Fibroblast of skin of right biceps (primary cell): ENCODE measurements at regions not wholly inside any gene's neighbourhood (a gene's known extent, or its start where the extent isn't known, plus 50 kb on each side); places are given as distances from the start of the nearest gene placed in this dataset.

Experiments
- DNase-seq: peaks from one replicate; pipeline ENCODE4 v3.0.0-alpha.2; 2013

DNA sequence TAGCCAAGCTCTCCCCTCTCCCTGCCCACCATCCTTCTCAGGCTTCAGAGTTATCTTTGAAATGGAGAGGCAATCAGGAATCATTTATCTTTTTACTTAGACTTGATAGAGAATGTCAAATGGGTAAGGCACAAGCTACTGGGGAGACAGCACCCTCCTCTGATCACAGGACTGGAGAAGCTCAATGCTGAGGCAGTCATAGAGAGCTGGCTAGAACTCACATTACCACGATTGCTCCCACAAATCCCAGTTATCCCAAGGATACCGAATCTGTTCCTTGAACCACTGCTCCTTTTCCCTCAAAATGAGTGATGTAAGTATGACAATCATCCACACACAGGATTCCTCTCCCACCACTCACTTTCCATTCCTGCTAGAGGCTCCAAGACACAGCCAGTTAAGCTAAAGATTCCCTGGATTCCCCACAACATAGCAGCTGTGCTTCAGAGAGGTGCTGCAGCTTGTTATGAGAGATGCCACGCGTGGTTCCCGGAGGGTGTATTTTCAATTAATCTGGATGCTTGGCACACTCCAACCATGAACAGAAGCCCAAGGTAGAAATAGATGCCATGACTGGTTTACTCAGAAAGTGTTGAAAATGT is 96.2 kb upstream of the VGLL2 start:
- no peak for DNase-seq

DNA sequence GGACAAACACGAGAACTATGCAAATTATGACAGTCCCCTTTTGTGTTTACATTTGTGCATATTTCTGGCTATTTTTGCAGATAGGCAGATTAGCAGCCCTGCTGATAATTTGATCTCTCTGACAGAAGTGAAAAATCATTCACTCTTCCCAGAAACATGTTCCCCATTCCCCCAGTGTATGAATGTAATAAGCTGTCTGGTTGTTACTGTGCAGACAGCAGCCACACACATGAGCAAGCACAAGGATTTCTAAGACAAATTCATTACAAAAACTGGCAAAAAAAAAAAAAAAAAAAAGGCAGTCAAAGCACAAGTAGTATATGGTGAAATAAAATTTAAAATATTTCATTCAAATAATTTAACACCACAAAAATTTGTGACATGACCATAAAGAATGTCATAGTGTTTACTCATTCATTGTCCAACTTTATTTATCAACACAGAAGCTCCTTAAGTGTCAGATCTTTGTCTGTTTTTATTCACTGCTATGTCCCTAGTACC is 95.5 kb upstream of the VGLL2 start:
- DNase-seq: no peak

DNA sequence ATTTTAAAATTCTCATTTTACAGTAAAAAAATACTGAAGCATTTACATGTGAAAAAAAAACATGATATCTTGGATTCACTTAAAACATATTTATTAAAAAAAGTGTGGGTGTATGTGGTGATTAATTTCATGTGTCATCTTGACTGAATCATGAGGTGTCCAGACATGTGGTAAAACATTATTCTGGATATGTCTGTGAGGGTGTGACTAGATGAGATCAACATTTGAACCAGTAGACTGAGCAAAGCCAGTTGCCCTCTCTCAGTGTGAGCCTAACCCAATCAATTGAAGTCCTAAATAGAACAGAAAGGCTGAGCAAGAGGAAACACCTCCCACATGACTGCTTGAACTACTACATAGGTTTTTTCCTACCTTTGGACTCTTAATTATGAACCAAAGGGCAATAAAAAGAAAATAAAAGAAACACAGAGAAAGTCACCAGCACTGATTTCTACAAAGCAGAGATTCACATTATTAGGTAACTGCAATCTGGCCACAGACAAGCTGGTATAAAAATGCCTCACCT is 90.5 kb upstream of the VGLL2 start:
- DNase-seq: no peak

DNA sequence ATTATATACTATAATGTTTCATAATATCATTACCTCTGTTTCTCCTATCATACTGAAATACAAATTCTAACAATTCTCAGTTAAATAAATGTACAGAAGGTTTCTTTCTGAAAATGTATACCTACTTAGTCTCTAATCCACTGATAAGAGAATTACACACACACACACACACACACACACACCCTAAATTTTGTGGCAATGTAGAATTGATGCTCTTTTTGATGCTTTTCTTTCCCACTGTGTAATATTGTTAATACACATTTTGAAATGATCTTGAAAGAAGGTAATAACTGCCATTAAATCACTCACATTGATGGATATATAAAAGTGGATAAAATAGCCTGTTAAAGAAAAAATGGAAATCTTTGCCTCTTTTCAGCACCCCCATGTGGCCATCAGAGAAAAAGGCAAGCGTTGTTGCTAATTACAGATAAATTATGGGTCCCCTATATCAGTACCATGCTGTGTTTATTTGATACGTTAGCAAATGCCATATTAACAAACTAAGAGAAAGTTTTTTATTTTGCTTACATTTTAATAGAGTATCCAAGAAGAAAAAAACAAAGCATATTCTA is 76.6 kb upstream of the VGLL2 start:
- DNase-seq: no peak

DNA sequence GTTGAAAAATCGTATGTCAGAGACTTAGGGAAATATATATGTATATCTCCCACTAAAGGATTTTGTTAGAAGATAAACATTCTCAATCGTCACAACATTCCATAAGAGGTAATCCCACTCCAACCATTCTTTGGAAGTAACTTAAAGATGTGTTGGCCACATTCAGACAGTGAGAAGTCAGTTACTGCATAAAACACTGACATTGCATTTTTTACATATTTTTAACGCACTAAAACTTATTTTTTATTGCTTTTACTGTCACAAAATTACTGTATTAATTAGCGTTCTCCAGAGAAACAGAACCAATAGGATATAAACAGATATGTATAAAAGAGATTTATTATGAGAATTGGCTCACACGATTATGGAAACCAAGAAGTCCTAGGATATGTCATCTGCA is 74.3 kb upstream of the VGLL2 start:
- DNase-seq: no peak

DNA sequence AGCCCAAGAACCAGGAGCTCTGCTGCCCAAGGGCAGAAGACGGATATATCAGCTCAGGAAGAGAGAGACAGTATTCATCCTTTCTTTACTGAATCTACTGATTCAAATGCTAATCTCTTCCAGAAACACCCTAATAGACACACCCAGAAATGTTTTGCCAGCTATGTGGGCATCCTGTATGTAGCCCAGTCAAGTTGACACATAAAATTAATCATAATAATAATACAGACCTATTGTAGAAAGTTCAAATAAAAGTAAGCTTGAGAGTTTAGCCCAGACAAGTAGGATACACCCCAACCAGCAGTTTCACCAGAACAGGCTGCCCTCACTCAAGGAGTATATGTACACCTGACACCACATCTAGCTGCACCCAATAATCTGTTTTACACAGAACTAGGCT is 73.9 kb upstream of the VGLL2 start:
- no peak for DNase-seq

DNA sequence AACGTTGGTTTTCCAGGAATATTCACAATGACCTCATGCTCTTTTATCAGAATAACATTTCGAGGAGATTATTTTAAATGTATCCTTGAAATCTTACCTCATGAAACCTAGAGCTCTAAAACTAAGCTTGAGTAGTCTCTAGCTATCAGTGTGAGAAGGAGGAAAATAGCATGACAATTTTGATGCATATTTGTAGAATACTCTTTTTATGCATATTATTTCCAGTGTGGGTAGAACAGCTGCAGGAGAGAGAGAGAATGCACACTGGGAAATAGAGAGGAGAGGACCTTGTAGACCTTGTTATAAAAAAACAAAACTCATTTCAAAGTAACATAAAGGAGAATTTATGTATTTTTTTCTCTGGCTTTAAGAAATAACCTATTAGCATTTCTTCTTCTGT is 71.1 kb upstream of the VGLL2 start:
- no peak for DNase-seq

DNA sequence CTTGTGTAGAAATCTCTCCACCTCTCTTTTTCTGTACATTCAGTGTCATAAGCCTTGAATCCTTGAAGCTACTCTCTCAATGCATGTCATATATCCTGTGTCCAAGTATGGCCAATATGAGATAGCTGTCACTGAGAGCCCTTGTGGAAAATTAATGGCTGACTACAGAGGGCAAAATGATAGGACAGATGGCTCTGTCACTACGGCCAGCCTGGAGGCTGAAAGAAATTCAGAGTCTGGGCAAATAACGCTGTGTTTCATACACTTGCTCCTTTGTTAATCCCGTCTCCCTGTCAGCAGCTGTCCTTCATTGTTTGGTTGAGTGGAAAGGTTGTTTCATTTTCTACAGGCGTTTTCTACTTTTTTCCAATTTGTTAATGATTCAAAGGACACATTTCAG is 70.4 kb upstream of the VGLL2 start:
- DNase-seq: no peak

DNA sequence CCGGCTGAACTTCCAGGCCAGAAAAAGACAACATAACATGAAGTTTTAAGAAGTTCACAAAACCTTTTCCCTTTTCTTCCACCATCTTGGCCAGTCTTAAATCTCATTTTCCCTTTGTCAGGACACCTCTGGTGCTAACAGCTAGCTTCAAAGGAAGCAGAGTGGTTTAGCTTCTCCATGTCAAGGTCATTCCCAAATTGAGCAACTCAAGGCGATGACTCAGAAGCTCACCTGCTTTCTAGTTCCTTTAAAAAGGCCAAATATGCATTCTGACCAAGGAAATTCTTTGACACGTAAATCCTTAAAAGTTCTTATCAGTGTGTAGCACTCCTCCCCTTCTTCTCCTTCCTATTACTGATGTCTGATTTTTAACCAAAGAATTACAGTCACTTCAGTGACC is 69.6 kb upstream of the VGLL2 start:
- no peak for DNase-seq

DNA sequence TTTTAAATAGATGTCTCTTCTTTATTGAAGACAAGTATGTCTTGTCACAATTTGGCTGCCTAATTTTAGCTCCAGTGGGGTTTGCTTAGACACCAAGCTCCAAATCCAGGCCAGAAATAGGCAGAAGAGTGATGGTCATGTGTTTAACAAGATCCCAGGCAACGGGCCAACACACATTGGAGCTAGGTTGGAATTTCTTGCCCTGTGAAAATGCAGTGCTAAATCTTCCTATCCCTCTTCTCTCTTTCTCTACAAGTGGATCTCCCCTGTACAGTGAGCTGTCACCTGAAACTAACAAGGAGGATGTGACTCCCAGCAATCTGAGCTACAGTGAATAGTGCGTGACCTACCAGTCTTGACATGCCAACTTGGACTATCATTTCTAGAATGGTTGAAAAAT is 65.3 kb upstream of the VGLL2 start:
- DNase-seq: no peak

DNA sequence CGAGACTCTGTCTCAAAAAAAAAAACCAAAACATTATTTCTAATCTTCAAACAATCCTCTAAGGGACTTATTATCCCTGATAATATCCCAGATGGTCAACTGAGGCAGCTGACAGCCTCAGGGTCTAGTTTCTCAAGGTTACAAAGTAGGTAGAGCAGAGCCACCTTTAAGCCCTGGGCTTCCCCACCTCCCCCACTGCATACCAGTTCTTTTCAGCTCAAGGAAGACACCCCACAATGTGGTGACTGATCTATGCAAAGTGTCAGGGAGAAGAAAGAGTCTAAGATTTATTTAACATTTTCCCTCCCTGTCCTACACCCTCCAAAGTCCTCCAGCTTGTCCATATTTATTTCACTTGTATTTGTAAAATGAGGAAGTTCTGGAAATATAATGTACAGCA is 60.5 kb upstream of the VGLL2 start:
- DNase-seq: no peak

DNA sequence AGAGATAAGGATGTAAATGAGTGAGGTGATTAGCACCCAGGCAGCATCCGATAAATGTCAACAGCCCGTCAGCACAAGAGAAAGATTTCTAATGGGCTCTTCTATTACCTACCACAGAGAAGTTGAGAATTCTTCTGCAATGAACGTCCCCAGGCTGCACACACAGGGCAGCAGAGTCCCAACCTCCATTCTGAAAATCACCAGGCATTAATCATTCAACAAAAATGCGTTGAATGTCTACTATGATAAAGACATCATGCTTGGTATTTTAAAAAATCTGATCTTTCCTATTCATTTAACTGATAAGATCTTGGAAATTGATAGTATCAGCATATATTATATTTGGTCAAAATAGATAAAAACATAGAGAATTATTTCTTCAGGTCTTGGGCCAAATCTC is 59.5 kb upstream of the VGLL2 start:
- no peak for DNase-seq

DNA sequence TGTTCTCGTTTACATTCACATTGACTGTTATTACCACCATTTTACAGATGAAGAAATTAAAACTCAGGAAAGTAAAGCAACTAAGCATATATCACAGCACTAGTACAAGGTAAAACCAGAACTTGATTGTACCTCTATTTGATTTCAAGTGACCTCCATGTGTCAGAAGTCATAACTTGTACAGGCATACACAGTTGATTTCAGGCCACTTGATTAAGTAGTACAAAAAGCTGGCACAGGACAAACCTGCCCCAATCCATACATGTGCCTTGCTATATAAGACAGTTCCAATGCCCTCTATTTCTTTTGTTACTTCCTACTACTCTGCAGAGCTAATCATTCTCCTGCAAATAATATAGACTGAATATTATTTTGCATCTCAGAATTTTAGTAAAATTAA is 58.8 kb upstream of the VGLL2 start:
- DNase-seq: no peak

DNA sequence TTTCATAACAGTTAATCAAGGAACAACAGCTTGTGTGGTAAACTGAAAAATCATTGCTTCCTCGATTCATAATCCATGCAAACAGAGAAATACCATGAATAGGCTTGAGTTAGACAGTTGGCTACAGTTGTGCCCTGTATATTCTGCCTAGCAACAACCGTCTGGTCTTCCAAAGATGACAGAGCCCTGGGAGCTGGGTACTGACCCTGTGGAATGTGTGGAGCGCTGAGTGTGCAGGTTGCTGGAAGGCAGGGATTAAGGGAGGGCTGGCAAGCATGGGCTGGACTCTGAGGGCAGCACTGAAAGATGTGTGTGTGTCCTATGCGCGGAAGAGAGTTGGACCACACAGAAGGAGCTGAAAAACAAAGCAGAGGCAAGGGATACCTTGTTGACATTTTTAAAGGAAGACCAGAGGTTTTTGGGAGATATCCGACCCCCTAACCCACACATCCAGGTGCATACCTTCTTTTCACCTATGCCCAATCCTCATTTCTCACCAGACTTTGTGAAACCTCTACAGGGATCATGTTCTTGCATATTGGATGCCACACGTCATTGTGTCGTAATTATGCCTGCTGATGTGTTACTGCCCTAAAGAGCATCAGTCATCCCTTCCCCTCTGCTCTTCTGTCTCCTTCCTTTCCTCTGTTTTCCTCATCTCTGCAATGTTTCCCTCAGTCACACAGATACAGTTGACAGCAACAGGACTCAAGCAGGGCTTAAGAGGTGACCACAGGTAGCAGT is 58.2 kb upstream of the VGLL2 start:
- no peak for DNase-seq

DNA sequence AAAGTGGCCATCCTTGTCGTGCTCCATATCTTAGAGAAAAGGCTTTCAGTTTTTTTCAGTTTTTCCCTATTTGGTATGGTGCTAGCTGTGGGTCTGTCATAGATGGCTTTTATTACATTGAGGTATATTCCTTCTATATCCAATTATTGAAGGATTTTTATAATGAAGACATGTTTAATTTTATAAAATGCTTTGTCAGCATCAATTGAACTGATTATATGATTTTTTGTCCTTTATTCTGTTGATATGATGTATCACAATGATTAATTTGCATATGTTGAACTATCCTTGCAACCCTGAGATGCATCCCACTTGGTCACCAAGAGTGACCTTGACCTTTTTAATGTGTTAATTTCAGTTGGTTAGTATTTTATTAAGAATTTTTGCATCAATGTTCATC is 55.1 kb upstream of the VGLL2 start:
- DNase-seq: no peak

DNA sequence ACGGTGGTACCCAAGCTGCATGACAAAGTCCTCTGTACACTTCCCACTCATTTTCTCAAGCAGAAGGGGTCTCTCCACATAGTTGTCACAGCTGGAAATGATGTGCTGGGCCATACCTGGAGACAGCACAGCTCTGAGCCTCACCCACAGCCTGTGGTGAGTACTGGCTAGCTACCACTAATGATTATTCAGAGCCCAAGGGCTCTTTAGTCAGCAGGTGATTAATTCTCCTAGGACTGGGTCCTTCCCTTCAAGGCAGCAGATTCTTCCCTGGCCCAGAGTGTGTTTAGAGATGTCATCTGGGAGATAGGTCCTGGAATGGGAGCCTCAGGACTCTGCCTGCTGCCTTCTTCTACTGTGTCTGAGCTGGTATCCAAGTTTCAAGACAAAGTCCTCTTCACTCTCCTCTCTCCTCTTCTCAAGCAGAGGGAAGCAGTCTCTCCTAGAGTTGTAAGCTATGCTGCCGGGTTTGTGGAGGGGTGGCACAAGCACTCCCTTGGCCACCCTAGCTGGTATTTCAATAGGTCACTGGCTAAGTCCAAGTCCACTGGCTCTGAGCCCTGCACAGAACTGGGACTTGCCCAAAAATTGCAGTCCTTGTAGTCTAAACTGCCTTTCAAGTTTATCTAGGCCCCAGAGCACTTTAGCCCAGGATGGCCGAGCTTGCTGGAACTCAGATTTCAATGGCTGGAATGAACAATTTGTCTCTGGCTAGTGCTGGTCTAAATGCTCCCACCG is 49.8 kb upstream of the VGLL2 start:
- DNase-seq: no peak
